Stimulated activated CD4-positive, alpha-beta T cell treated with anti-CD3 and anti-CD28 coated beads, TNF-alpha, amount 100 ng/mL, for 48 hours (primary cell): ENCODE measurements at regions not wholly inside any gene's neighbourhood (a gene's known extent, or its start where the extent isn't known, plus 50 kb on each side); places are given as distances from the start of the nearest gene placed in this dataset.
"Not testable (repeated sequence)": the region's sequence is repeated elsewhere in the genome, so short reads cannot be mapped to it uniquely, and the experiment has no call there.

ENCODE experiments used
- DNase-seq, 3 donors: peaks; one replicate each; pipeline ENCODE4 v3.0.0-alpha.2; 2020; ENCODE audit warnings: low read depth in 3 of 3

- no peak for DNase-seq
Observed at GRCh38 chr11:86749821-86750401, 50.4 kb upstream of the PRSS23 start.

GRCh38 chr11:86749376-86749775 lies 51.0 kb upstream of the PRSS23 start:
- DNase-seq, result no peak

- DNase-seq, result no peak
Observed at GRCh38 chr11:86748296-86748695, 52.0 kb upstream of the PRSS23 start.

- no peak for DNase-seq
Observed at GRCh38 chr11:86747801-86748200, 52.5 kb upstream of the PRSS23 start.

DNA sequence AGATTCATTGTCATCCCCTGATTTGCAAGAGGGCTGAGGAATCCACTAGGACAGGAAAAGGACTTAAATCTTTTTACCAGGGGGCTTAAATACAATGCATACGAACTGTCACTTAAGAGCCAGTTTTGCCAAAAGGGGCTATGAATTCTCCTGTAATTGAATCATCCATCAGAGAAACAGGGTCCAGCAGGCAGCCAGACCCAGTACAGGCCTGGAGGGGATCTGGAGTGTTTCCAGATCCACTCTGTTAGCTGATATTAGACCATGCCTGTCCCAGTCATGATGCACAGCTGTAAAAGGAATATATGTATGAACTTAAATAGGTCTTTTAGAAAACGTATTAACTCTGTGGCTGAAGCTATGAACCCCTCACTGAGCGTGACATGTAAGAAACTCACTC lies 53.8 kb upstream of the PRSS23 start:
- DNase-seq, result no peak

GRCh38 chr11:86745571-86745970 lies 54.8 kb upstream of the PRSS23 start:
- DNase-seq, result no peak

DNA sequence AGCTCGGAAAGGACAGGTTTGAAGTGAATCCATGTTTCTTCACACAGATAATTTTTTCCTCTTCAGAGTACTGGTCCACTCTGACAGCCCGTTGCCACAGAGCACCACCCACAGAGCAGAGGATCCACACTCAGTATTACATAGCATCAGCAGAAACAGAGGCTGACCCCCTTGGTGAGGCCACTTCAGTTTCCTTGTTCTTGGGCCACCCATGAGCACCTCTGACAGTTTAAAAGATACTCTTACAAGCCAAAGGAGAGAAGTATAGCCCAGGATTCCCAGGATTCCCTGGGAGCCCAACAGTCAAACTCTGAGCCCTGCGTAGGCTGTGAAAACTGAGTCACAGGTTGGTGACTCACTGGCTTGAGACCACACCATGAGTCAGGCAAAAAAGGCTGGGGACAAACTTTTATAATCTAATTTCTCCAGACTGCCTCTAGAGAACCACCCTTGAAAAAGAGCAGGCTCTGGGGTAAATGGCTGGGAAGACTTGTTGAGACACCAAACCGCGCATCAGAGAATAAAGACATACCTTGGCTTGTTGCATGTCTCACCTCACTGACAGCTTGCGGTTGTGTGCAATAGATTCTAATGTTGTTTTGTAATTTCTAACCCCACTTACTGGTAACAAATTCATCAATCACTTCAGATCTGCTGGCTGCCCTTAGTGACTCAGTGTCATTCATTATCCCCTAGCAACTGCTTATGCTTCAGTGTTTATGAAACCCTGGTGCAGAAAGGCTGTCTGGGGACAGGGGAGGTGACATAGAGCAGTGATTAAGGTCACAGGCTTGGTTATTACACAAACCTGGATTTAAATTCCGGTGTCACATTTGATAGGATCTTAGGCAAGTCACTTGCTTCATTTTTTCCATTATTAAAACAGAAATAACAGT lies 56.9 kb upstream of the PRSS23 start:
- DNase-seq, result peak; percentile 21 to 42 (median 38)

DNA sequence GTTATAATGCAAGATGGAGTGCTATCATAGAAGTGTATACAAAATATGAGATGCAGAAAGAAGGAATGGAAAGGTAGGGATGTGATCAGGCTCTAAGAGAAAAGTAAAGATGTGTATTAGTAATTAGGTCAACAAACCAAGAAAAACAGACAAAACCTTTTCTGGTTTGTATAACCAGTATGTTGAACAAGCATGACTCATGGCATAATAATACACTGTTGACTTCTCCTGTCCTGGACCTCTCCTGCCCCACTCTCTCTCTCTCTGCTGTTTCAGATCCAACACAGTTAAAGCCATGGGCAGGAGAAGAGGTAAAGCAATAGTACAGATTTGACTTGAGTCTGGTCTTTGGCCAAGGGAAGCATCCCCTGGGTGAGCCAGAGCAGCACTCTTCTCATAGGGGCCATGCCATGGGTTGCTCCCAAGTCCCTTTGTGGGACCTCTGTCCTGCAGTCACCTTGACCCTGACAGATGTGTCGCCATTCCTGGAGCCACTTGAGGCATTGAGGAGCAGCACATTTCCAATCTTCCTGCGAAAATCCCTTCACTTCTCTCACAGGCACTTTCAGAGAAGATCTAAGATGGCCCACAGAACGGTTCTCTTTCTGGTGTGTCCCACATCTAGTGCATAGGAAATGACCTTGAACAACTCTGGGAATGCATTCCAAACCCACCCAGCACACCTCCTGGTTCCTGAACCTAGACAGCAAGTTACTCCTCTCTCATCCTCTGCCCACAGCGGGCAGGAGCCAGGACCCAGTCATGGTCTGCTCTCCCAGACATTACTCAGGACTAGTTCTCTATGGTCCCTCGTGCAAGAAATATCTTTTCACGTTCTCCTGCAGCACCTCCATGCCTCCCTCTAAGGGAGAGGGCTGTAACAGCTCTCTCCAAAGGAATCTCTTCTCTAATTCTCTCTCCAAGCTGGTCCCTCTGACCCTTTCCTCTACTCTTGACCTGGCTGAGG lies 58.2 kb upstream of the PRSS23 start:
- DNase-seq, result no peak

DNA sequence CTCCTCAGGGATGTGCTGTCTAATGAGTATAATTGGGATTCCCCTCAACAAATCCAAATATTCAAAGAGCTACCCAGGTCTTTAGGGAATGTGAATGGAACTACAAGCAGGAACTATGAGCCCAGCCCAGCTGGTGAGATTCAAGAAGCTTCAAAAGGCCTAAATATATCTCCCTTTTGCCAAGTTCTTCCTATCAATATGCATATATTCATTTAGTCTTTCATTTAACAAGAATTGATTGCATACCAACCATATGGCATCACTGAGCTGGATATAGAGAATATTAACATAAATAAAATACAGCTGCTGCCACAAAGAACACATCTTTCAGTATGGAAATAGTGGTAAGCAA lies 58.9 kb upstream of the PRSS23 start:
- no peak for DNase-seq

DNA sequence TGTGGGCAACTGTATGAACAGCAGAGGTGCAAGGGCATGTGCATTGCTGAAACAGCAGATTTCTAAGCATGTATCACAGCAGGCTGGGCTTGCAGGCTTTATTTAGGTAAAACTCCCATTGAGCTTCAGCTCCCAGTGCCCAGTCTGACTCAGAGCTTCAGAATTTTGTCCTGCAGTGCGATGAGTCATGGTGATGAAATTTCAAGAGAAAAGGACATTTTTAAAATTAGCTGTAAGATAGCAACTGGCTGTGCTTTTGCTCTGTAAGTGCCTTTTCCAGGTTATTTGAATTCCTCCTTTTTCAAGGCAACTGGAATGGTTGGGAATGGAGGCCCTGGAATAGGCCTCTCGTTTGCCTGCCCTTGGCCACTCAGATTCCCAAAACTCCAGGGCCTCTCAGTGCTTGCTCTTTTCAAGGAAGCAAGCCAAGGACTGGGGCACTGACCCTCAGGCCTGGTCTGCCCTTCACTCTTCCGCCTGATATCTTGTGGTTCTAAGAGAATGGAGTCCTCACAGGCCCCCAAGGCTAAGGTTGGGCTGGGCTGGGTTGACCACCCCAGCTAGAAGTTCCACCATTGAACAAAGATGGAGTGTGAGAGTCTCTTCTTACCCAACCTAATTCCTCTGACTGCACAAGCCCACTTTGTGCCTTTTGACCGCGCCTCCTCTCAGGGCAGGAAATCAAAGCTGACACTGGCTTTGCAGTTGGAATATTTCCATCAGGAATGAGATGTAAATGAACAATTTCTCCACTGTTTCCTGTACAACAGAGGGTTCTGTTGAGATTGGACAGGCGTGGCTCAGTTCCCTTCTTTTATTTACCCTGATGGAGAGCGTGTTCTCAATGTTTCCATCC lies 59.5 kb upstream of the PRSS23 start:
- peak; percentile 2 to 23 (median 14) for DNase-seq

- no peak for DNase-seq
Observed at GRCh38 chr11:86738568-86738967, 61.8 kb upstream of the PRSS23 start.

- no peak for DNase-seq
Observed at GRCh38 chr11:86737737-86738136, 62.6 kb upstream of the PRSS23 start.

DNA sequence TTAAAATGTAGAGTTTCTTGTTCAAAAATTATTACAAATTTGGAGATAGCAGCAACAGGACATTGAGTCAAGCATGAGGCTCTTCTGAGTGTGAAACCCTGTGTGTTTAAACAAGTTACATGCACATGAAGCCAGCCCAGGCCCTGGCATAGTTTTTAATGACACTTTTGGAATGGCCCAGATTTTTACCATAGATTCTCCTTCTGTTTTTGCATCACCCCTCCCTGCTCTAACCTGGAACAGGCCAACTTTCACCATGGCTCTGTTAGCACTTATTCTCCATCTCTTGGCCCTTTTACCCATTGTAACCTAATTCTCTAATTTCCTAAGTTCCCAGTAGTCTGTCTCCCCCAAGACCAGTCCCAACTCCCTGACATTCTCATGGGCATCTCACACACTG lies 63.1 kb upstream of the PRSS23 start:
- no peak for DNase-seq

DNA sequence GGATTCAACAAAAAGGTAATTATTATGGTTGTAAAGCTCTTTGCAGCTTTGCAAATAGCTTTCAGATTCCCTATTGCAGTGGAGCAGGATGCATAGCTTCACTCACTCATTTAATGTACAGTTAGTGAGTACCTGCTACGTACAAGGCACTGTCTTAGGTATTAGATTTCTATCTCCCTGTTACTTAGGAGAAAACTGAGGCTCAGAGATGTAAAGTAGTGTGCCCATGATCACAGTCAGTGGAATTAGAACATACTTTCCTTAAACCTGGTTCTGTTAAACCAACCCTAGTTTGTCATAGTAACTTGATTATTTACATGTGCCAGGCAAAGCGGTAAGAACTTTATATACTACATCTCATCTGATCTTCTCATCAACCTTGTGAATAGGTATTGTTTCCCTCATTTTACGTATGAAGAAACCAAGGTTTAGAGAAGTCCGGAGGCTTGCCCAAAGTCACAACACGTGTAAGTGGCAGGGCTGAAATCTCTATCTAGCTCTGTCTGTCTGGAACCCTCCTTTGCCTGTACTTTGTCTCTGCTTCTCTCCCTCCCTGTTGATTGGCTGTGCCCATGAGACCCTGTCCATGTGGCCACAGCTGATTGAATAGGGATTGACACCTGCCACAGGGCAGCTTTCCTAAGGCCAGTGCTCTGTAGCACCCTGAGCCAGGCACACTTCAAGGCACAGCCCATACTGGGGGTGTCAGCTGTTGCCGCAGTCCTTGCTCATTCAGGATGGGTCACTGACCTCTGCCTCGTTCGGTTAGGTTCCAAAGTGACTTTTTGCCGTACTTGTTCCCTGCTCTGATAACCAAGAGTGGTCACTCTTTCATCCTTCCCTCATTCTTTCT lies 63.8 kb upstream of the PRSS23 start:
- no peak for DNase-seq

GRCh38 chr11:86735451-86736290 lies 63.3 kb upstream of the ME3 start:
- no peak for DNase-seq

DNA sequence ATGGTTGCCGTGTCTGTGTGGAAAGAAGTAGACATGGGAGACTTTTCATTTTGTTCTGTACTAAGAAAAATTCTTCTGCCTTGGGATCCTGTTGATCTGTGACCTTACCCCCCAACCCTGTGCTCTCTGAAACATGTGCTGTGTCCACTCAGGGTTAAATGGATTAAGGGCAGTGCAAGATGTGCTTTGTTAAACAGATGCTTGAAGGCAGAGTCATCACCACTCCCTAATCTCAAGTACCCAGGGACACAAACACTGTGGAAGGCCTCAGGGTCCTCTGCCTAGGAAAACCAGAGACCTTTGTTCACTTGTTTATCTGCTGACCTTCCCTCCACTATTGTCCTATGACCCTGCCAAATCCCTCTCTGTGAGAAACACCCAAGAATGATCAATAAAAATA lies 60.3 kb upstream of the ME3 start:
- DNase-seq, result not testable (repeated sequence)

DNA sequence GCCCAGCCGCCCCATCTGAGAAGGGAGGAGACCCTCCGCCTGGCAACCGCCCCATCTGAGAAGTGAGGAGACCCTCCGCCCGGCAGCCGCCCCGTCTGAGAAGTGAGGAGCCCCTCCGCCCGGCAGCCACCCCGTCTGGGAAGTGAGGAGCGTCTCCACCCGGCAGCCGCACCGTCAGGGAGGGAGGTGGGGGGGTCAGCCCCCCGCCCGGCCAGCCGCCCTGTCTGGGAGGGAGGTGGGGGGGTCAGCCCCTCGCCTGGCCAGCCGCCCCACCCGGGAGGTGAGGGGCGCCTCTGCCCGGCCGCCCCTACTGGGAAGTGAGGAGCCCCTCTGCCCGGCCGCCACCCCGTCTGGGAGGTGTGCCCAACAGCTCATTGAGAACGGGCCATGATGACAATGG lies 59.9 kb upstream of the ME3 start:
- DNase-seq, result not testable (repeated sequence)

GRCh38 chr11:86729576-86729975 lies 57.2 kb upstream of the ME3 start:
- not testable (repeated sequence) for DNase-seq

- no peak for DNase-seq
Observed at GRCh38 chr11:86728562-86728961, 56.1 kb upstream of the ME3 start.
